ENCODE measurements at regions not wholly inside any gene's neighbourhood (a gene's known extent, or its start where the extent isn't known, plus 50 kb on each side); places are given as distances from the start of the nearest gene placed in this dataset.

GRCh38 chr18:72375618-72376017 lies 168.5 kb downstream of the CBLN2 start:
- no peak for TF ChIP-seq GATA3 (IDR thresholded peaks at IDR 0.05; ENCODE audit: low read depth, low read length)
- no peak for TF ChIP-seq GATA2 (IDR thresholded peaks at IDR 0.05; ENCODE audit: low read depth, low read length)
